Karpas-422 (cell line): ENCODE measurements at regions not wholly inside any gene's neighbourhood (a gene's known extent, or its start where the extent isn't known, plus 50 kb on each side); places are given as distances from the start of the nearest gene placed in this dataset.

Experiments
- DNase-seq: peaks from one replicate; pipeline ENCODE4 v3.0.0-alpha.2; 2015
- H2AFZ ChIP-seq: fragments of 200-600 bp; sonication (generic); 2 replicates; pipeline ENCODE4 v1.6.1; 2014; ENCODE audit warnings: antibody characterized with exemption, low read length, mixed read lengths
- H3K27ac ChIP-seq: fragments of 200-600 bp; sonication (generic); 2 replicates; pipeline ENCODE4 v1.5.1; 2014; ENCODE audit warnings: mild to moderate bottlenecking, low read length, moderate library complexity
- H3K27me3 ChIP-seq: fragments of 200-600 bp; sonication (generic); 2 replicates; pipeline ENCODE4 v1.6.1; 2014; ENCODE audit warnings: low read length, mixed read lengths
- H3K36me3 ChIP-seq: fragments of 200-600 bp; sonication (generic); 2 replicates; pipeline ENCODE4 v1.6.1; 2014; ENCODE audit warnings: low read length, mixed read lengths; ENCODE audit not compliant: insufficient read depth
- H3K4me1 ChIP-seq: fragments of 200-600 bp; sonication (generic); 2 replicates; pipeline ENCODE4 v1.6.1; 2014; ENCODE audit warnings: mild to moderate bottlenecking, low read length, mixed read lengths
- H3K4me2 ChIP-seq: fragments of 200-600 bp; sonication (generic); 2 replicates; pipeline ENCODE4 v1.6.1; 2014; ENCODE audit warnings: low read length, low read depth, mild to moderate bottlenecking; ENCODE audit not compliant: poor library complexity, severe bottlenecking
- H3K4me3 ChIP-seq: fragments of 200-600 bp; sonication (generic); 2 replicates; pipeline ENCODE4 v1.5.1; 2014; ENCODE audit warnings: mild to moderate bottlenecking, antibody characterized with exemption, low read length, mixed read lengths
- H3K79me2 ChIP-seq: fragments of 200-600 bp; sonication (generic); 2 replicates; pipeline ENCODE4 v1.6.1; 2014; ENCODE audit warnings: mild to moderate bottlenecking, low read length, mixed read lengths
- H3K9ac ChIP-seq: fragments of 200-600 bp; sonication (generic); 2 replicates; pipeline ENCODE4 v1.6.0; 2014; ENCODE audit warnings: low read length
- H3K9me2 ChIP-seq: fragments of 200-600 bp; sonication (generic), shearing (Covaris generic); replicated peaks from 2 replicates; pipeline ENCODE4 v1.6.0; 2014; ENCODE audit warnings: mild to moderate bottlenecking, low read length, moderate library complexity; ENCODE audit not compliant: insufficient read depth
- H3K9me3 ChIP-seq: fragments of 300-700, 200-600 bp; sonication (generic); 2 replicates; pipeline ENCODE4 v1.6.1; 2014; ENCODE audit warnings: low read length, mixed read lengths
- H4K20me1 ChIP-seq: fragments of 200-600 bp; sonication (generic); 2 replicates; pipeline ENCODE4 v1.6.1; 2014; ENCODE audit warnings: mild to moderate bottlenecking, antibody characterized with exemption, low read length, low read depth; ENCODE audit not compliant: insufficient read depth

- Histone ChIP-seq H3K9me3 (no peaks in the 10 kb centered on the region), H3K9me2 (no peaks in the 10 kb centered on the region), H4K20me1 (no peaks in the 10 kb centered on the region), H3K27ac (no peak overlapping the region), H2AFZ (no peak overlapping the region), H3K79me2 (no peaks in the 10 kb centered on the region), H3K9ac (no peak overlapping the region), H3K4me1 (no peaks in the 10 kb centered on the region), H3K4me2 (no peak overlapping the region), H3K36me3 (no peaks in the 10 kb centered on the region), H3K4me3 (no peak overlapping the region), H3K27me3 (no peaks in the 10 kb centered on the region)
- no peak for DNase-seq
Measured at GRCh38 chr2:149739171-149739882, 151.8 kb upstream of the MMADHC start.

DNA sequence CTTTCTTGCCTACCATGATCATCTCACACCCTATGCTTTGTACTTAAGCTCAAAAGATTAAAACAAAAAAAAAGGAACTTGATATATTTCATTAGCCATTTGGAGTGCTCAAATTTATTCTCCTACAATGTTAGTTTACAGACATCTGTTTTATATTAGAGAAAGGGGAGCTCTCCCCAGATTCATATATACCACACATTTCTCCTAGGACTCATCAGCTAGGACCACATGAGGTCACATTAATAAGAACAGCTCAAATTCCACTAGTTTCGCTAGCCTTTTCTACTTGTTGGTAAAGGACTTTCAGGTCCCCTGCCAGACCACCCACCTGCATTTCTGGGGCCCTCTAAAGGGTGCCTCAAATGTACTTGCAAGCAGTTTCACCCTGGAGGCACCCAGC, 151.2 kb upstream of the MMADHC start:
- Histone ChIP-seq H3K9me2 (no peaks in the 10 kb centered on the region), H3K9ac (no peak overlapping the region), H3K4me3 (no peak overlapping the region), H3K4me2 (no peak overlapping the region), H3K4me1 (no peaks in the 10 kb centered on the region), H2AFZ (no peak overlapping the region), H3K79me2 (no peaks in the 10 kb centered on the region), H3K36me3 (no peaks in the 10 kb centered on the region), H3K27me3 (no peaks in the 10 kb centered on the region), H3K27ac (no peak overlapping the region), H3K9me3 (no peaks in the 10 kb centered on the region), H4K20me1 (no peaks in the 10 kb centered on the region)
- DNase-seq, result no peak

GRCh38 chr2:149737896-149738295, 150.3 kb upstream of the MMADHC start:
- no peaks in the 10 kb centered on the region for H3K36me3 ChIP-seq
- H3K9me3 ChIP-seq, result no peaks in the 10 kb centered on the region
- H3K4me1 ChIP-seq, result no peaks in the 10 kb centered on the region
- no peak overlapping the region for H3K4me2 ChIP-seq
- H3K9ac ChIP-seq, result no peak overlapping the region
- H3K9me2 ChIP-seq, result no peaks in the 10 kb centered on the region
- H4K20me1 ChIP-seq, result no peaks in the 10 kb centered on the region
- H3K79me2 ChIP-seq, result no peaks in the 10 kb centered on the region
- no peak for DNase-seq
- H3K4me3 ChIP-seq, result no peak overlapping the region
- no peaks in the 10 kb centered on the region for H3K27me3 ChIP-seq
- no peak overlapping the region for H3K27ac ChIP-seq
- H2AFZ ChIP-seq, result no peak overlapping the region

DNA sequence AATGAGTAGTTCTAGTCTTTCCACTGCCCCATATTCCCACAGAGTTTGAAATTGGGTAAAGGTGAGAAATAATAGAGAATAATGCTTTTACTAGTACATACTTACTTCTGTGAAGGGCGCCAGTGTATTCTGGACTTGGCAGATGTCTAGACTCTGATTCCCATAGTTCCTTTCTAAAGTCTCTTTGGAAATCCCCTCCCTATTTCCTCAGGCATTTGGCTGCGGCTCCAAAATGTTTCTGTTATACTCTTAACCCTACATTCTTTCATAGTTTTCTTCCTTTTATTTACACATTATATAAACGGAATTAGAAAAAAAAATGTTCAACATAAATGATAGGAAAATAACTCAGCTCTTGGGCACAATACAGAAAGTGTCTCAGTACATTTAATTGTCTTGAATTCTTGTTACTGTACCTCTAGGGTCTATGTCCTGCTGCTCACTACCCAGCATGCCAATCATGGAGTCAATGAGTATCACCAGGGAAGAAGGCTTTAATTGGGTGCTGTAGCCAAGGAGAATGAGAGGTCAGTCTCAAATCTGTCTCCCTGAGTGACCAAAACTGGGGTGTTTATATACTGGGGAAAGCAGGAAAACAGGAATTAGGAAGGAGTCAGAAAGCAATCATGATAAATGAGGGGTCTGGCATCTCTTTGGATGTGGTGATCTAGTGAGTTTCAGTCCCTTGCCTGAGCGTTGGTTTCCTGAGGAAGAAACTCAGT, 147.8 kb upstream of the MMADHC start:
- Histone ChIP-seq H3K27me3 (no peaks in the 10 kb centered on the region), H3K9me3 (no peaks in the 10 kb centered on the region), H3K27ac (no peak overlapping the region), H2AFZ (no peak overlapping the region), H3K79me2 (no peaks in the 10 kb centered on the region), H3K9me2 (no peaks in the 10 kb centered on the region), H3K4me1 (no peaks in the 10 kb centered on the region), H3K4me3 (no peak overlapping the region), H3K4me2 (no peak overlapping the region), H4K20me1 (no peaks in the 10 kb centered on the region), H3K9ac (no peak overlapping the region), H3K36me3 (no peaks in the 10 kb centered on the region)
- DNase-seq, result no peak

GRCh38 chr2:149733936-149734685, 146.5 kb upstream of the MMADHC start:
- Histone ChIP-seq H3K4me3 (no peak overlapping the region), H3K9me3 (no peaks in the 10 kb centered on the region), H3K9me2 (no peaks in the 10 kb centered on the region), H3K79me2 (no peaks in the 10 kb centered on the region), H3K9ac (no peak overlapping the region), H3K27me3 (no peaks in the 10 kb centered on the region), H2AFZ (no peak overlapping the region), H3K36me3 (no peaks in the 10 kb centered on the region), H4K20me1 (no peaks in the 10 kb centered on the region), H3K27ac (no peak overlapping the region), H3K4me1 (no peaks in the 10 kb centered on the region), H3K4me2 (no peak overlapping the region)
- no peak for DNase-seq

GRCh38 chr2:149732730-149733290, 145.2 kb upstream of the MMADHC start:
- Histone ChIP-seq H2AFZ (no peak overlapping the region), H3K27me3 (no peaks in the 10 kb centered on the region), H3K36me3 (no peaks in the 10 kb centered on the region), H3K4me2 (no peak overlapping the region), H4K20me1 (no peaks in the 10 kb centered on the region), H3K79me2 (no peaks in the 10 kb centered on the region), H3K4me1 (no peaks in the 10 kb centered on the region), H3K9me2 (no peaks in the 10 kb centered on the region), H3K9me3 (no peaks in the 10 kb centered on the region), H3K4me3 (no peak overlapping the region), H3K9ac (no peak overlapping the region), H3K27ac (no peak overlapping the region)
- no peak for DNase-seq

DNA sequence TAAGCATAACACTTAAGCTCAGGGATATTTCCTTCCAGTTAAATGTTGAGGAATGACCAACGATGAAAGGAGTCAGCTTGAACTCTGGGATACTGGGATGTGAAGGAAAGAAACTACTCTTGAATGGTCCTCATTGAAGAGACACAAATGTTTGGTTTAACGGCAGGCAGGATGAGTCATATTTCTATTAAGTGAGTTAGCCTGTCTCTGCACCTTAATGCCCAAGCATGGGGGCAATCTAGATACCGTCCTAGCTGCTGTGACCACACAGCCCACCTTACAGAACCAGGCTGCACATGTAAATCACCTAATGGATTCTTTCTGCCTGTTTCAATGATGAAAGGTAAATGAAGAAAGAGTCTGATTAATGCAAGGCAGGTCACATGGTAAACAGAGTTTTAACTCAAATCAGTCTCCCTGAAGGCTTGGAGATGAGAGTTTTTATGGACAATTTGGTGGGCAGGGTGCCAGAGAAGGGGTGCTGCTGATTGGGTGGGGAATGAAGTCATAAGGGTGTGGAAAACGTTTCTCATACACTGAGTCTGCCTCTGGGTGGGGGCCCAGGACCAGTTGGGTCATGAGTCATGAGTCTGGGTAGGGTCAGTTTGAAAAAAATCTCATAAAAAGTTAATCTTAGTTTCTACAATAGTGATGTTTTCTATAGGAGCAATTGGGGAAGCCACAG, 144.6 kb upstream of the MMADHC start:
- no peaks in the 10 kb centered on the region for H3K27me3 ChIP-seq
- no peak overlapping the region for H3K27ac ChIP-seq
- H3K9me2 ChIP-seq, result no peaks in the 10 kb centered on the region
- DNase-seq, result no peak
- no peaks in the 10 kb centered on the region for H3K4me1 ChIP-seq
- no peak overlapping the region for H3K9ac ChIP-seq
- H4K20me1 ChIP-seq, result no peaks in the 10 kb centered on the region
- no peaks in the 10 kb centered on the region for H3K79me2 ChIP-seq
- no peak overlapping the region for H3K4me3 ChIP-seq
- no peaks in the 10 kb centered on the region for H3K36me3 ChIP-seq
- no peak overlapping the region for H2AFZ ChIP-seq
- H3K9me3 ChIP-seq, result no peaks in the 10 kb centered on the region
- H3K4me2 ChIP-seq, result no peak overlapping the region

DNA sequence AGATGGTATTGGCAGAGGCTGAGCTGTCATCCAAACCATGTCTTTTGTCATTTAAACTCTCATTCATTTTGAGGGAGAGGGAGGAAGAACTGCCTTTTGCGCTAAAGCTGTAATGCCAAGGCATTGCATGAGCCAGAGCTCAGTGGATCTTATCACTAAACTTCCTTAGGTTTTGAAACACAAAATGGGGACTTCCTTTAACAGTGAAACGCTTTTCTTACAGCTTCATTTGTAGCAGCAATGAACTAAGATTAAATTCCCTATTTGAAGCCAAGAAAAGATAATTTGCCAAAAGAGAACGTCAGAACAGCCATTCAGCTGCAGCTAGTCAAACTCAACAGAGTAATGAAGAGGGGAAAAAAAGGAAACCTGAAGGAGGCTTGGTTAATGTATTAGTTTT, 143.5 kb upstream of the MMADHC start:
- Histone ChIP-seq H2AFZ (no peak overlapping the region), H3K9me3 (no peaks in the 10 kb centered on the region), H3K36me3 (no peaks in the 10 kb centered on the region), H4K20me1 (no peaks in the 10 kb centered on the region), H3K27ac (no peak overlapping the region), H3K4me3 (no peak overlapping the region), H3K79me2 (no peaks in the 10 kb centered on the region), H3K4me1 (no peaks in the 10 kb centered on the region), H3K9ac (no peak overlapping the region), H3K4me2 (no peak overlapping the region), H3K9me2 (no peaks in the 10 kb centered on the region), H3K27me3 (no peaks in the 10 kb centered on the region)
- DNase-seq, result no peak
